ENCODE measurements at regions not wholly inside any gene's neighbourhood (a gene's known extent, or its start where the extent isn't known, plus 50 kb on each side); places are given as distances from the start of the nearest gene placed in this dataset.
"Not testable (repeated sequence)": the region's sequence is repeated elsewhere in the genome, so short reads cannot be mapped to it uniquely, and the experiment has no call there.

- no peak for DNase-seq (ENCODE audit: low read depth)
- no peak for TF ChIP-seq CTCF (conservative IDR thresholded peaks at IDR 0.05; ENCODE audit: low read depth, low read length)
- H3K4me3 ChIP-seq (ENCODE audit: low read depth, low read length), result no peak overlapping the region
These were observed 165.8 kb downstream of the ZIC4 start for GRCh38 chr3:147240581-147240980.

GRCh38 chr3:147237991-147238390, 168.4 kb downstream of the ZIC4 start:
- TF ChIP-seq CTCF (conservative IDR thresholded peaks at IDR 0.05; ENCODE audit: low read depth, low read length), result no peak
- H3K4me3 ChIP-seq (ENCODE audit: low read depth, low read length), result no peak overlapping the region
- no peak for DNase-seq (ENCODE audit: low read depth)

- not testable (repeated sequence) for DNase-seq (ENCODE audit: low read depth); H3K4me3 ChIP-seq (ENCODE audit: low read depth, low read length)
These were observed 174.4 kb downstream of the ZIC4 start for GRCh38 chr3:147231980-147232379.

GRCh38 chr3:147231111-147231510, 175.2 kb downstream of the ZIC4 start:
- H3K4me3 ChIP-seq (ENCODE audit: low read depth, low read length), result no peak overlapping the region
- no peak for DNase-seq (ENCODE audit: low read depth)
- TF ChIP-seq CTCF (conservative IDR thresholded peaks at IDR 0.05; ENCODE audit: low read depth, low read length), result no peak

GRCh38 chr3:147222291-147222690, 184.1 kb downstream of the ZIC4 start:
- DNase-seq (ENCODE audit: low read depth), result no peak
- TF ChIP-seq CTCF (conservative IDR thresholded peaks at IDR 0.05; ENCODE audit: low read depth, low read length), result no peak
- no peak overlapping the region for H3K4me3 ChIP-seq (ENCODE audit: low read depth, low read length)

GRCh38 chr3:147218965-147219364, 187.4 kb downstream of the ZIC4 start:
- no peak for DNase-seq (ENCODE audit: low read depth)
- no peak overlapping the region for H3K4me3 ChIP-seq (ENCODE audit: low read depth, low read length)
- TF ChIP-seq CTCF (conservative IDR thresholded peaks at IDR 0.05; ENCODE audit: low read depth, low read length), result no peak

GRCh38 chr3:147216143-147216673, 190.1 kb downstream of the ZIC4 start:
- no peak overlapping the region for H3K4me3 ChIP-seq (ENCODE audit: low read depth, low read length)
- no peak for TF ChIP-seq CTCF (conservative IDR thresholded peaks at IDR 0.05; ENCODE audit: low read depth, low read length)
- no peak for DNase-seq (ENCODE audit: low read depth)
